ENCODE measurements at regions not wholly inside any gene's neighbourhood (a gene's known extent, or its start where the extent isn't known, plus 50 kb on each side); places are given as distances from the start of the nearest gene placed in this dataset.

DNA sequence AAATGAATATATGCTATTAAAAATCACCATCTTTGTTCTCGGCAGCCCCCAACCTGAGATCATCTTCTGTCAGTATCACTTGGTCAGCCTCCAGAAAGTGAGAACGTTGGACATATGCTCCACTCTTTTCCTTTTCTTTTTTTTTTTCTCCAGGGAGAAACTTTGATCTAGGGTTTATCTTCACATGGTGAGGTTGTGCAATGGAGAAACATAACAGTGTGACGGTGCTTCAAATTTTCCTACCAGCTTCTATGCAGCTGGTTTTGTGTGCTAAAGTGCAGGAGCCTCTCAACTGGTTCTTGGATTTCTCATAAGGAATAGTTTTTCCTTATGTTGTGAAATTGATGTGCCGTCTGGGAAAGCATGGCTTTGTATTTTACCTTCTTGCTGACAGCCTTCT is 1202.9 kb downstream of the NCAM2 start:
- TF ChIP-seq, protein P1, sequence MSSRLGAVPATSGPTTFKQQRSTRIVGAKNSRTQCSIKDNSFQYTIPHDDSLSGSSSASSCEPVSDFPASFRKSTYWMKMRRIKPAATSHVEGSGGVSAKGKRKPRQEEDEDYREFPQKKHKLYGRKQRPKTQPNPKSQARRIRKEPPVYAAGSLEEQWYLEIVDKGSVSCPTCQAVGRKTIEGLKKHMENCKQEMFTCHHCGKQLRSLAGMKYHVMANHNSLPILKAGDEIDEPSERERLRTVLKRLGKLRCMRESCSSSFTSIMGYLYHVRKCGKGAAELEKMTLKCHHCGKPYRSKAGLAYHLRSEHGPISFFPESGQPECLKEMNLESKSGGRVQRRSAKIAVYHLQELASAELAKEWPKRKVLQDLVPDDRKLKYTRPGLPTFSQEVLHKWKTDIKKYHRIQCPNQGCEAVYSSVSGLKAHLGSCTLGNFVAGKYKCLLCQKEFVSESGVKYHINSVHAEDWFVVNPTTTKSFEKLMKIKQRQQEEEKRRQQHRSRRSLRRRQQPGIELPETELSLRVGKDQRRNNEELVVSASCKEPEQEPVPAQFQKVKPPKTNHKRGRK (CRISPR knock-in tag; IDR thresholded peaks at IDR 0.05; ENCODE audit: borderline replicate concordance) = no peak
- TF ChIP-seq, protein P2, sequence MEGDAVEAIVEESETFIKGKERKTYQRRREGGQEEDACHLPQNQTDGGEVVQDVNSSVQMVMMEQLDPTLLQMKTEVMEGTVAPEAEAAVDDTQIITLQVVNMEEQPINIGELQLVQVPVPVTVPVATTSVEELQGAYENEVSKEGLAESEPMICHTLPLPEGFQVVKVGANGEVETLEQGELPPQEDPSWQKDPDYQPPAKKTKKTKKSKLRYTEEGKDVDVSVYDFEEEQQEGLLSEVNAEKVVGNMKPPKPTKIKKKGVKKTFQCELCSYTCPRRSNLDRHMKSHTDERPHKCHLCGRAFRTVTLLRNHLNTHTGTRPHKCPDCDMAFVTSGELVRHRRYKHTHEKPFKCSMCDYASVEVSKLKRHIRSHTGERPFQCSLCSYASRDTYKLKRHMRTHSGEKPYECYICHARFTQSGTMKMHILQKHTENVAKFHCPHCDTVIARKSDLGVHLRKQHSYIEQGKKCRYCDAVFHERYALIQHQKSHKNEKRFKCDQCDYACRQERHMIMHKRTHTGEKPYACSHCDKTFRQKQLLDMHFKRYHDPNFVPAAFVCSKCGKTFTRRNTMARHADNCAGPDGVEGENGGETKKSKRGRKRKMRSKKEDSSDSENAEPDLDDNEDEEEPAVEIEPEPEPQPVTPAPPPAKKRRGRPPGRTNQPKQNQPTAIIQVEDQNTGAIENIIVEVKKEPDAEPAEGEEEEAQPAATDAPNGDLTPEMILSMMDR (IDR thresholded peaks at IDR 0.05) = no peak
- TF ChIP-seq, protein P3, sequence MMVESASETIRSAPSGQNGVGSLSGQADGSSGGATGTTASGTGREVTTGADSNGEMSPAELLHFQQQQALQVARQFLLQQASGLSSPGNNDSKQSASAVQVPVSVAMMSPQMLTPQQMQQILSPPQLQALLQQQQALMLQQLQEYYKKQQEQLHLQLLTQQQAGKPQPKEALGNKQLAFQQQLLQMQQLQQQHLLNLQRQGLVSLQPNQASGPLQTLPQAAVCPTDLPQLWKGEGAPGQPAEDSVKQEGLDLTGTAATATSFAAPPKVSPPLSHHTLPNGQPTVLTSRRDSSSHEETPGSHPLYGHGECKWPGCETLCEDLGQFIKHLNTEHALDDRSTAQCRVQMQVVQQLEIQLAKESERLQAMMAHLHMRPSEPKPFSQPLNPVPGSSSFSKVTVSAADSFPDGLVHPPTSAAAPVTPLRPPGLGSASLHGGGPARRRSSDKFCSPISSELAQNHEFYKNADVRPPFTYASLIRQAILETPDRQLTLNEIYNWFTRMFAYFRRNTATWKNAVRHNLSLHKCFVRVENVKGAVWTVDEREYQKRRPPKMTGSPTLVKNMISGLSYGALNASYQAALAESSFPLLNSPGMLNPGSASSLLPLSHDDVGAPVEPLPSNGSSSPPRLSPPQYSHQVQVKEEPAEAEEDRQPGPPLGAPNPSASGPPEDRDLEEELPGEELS (CRISPR knock-in tag; IDR thresholded peaks at IDR 0.05) = no peak
- TF ChIP-seq, protein P4, sequence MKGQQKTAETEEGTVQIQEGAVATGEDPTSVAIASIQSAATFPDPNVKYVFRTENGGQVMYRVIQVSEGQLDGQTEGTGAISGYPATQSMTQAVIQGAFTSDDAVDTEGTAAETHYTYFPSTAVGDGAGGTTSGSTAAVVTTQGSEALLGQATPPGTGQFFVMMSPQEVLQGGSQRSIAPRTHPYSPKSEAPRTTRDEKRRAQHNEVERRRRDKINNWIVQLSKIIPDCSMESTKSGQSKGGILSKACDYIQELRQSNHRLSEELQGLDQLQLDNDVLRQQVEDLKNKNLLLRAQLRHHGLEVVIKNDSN (CRISPR knock-in tag; IDR thresholded peaks at IDR 0.05) = no peak
- TF ChIP-seq, protein P5, sequence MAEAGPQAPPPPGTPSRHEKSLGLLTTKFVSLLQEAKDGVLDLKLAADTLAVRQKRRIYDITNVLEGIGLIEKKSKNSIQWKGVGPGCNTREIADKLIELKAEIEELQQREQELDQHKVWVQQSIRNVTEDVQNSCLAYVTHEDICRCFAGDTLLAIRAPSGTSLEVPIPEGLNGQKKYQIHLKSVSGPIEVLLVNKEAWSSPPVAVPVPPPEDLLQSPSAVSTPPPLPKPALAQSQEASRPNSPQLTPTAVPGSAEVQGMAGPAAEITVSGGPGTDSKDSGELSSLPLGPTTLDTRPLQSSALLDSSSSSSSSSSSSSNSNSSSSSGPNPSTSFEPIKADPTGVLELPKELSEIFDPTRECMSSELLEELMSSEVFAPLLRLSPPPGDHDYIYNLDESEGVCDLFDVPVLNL (CRISPR knock-in tag; IDR thresholded peaks at IDR 0.05; ENCODE audit: borderline replicate concordance, low read depth) = no peak
- TF ChIP-seq ESRRA (CRISPR knock-in tag; IDR thresholded peaks at IDR 0.05; ENCODE audit: borderline replicate concordance) = no peak
- TF ChIP-seq JUN (CRISPR knock-in tag; IDR thresholded peaks at IDR 0.05) = no peak

All from WTC11 (cell line).